H9 (cell line): ENCODE measurements at regions not wholly inside any gene's neighbourhood (a gene's known extent, or its start where the extent isn't known, plus 50 kb on each side); places are given as distances from the start of the nearest gene placed in this dataset.

ENCODE experiments used
- DNase-seq: peaks from one replicate; pipeline ENCODE4 v3.0.0-alpha.2; 2017
- H2AFZ ChIP-seq: one replicate; pipeline ENCODE4 v1.6.1; 2013; ENCODE audit warnings: mild to moderate bottlenecking, low read length, control low read depth, moderate library complexity
- H2AK5ac ChIP-seq: 2 replicates; pipeline ENCODE4 v1.6.1; 2013; ENCODE audit warnings: low read length, control low read depth, mixed read lengths; ENCODE audit not compliant: insufficient read length
- H2BK120ac ChIP-seq: one replicate; pipeline ENCODE4 v1.6.1; 2013; ENCODE audit warnings: low read depth, mild to moderate bottlenecking, low read length, control low read depth, inconsistent platforms; ENCODE audit not compliant: poor library complexity, severe bottlenecking
- H2BK12ac ChIP-seq: 2 replicates; pipeline ENCODE4 v1.6.1; 2013; ENCODE audit warnings: low read length, control low read depth, mixed read lengths, low read depth; ENCODE audit not compliant: insufficient read length
- H2BK15ac ChIP-seq: 2 replicates; pipeline ENCODE4 v1.6.1; 2013; ENCODE audit warnings: low read depth, low read length, control low read depth
- H2BK20ac ChIP-seq: one replicate; pipeline ENCODE4 v1.6.1; 2013; ENCODE audit warnings: low read depth, mild to moderate bottlenecking, low read length, control low read depth, inconsistent platforms; ENCODE audit not compliant: poor library complexity, severe bottlenecking
- H2BK5ac ChIP-seq: 2 replicates; pipeline ENCODE4 v1.6.1; 2013; ENCODE audit warnings: low read length, control low read depth, mixed read lengths; ENCODE audit not compliant: insufficient read length
- H3K14ac ChIP-seq: 2 replicates; pipeline ENCODE4 v1.6.1; 2013; ENCODE audit warnings: low read length, control low read depth; ENCODE audit not compliant: insufficient read depth
- H3K18ac ChIP-seq: 2 replicates; pipeline ENCODE4 v1.6.1; 2013; ENCODE audit warnings: low read depth, mild to moderate bottlenecking, mixed read lengths, low read length, control low read depth; ENCODE audit not compliant: insufficient read length
- H3K23ac ChIP-seq: 2 replicates; pipeline ENCODE4 v1.6.1; 2013; ENCODE audit warnings: low read length, control low read depth, mixed read lengths, low read depth; ENCODE audit not compliant: insufficient read length
- H3K23me2 ChIP-seq: 2 replicates; pipeline ENCODE4 v1.6.1; 2013; ENCODE audit warnings: low read depth, mild to moderate bottlenecking, mixed read lengths, low read length, control low read depth; ENCODE audit not compliant: insufficient read length, poor library complexity, severe bottlenecking
- H3K27ac ChIP-seq: 2 replicates; pipeline ENCODE4 v1.5.1; 2013; ENCODE audit warnings: low read length, control low read depth, mixed read lengths, low read depth; ENCODE audit not compliant: insufficient read length
- H3K27me3 ChIP-seq: 2 replicates; pipeline ENCODE4 v1.6.1; 2013; ENCODE audit warnings: low read length, control low read depth, inconsistent platforms; ENCODE audit not compliant: insufficient read depth
- H3K4ac ChIP-seq: 2 replicates; pipeline ENCODE4 v1.6.1; 2013; ENCODE audit warnings: low read depth, mild to moderate bottlenecking, control low read depth, inconsistent platforms, low read length, moderate library complexity
- H3K4me1 ChIP-seq: 2 replicates; pipeline ENCODE4 v1.6.1; 2013; ENCODE audit warnings: low read length, control low read depth, inconsistent platforms; ENCODE audit not compliant: insufficient read depth
- H3K4me2 ChIP-seq: 2 replicates; pipeline ENCODE4 v1.6.1; 2013; ENCODE audit warnings: low read length, control low read depth, mixed read lengths; ENCODE audit not compliant: insufficient read length, insufficient read depth
- H3K56ac ChIP-seq: 2 replicates; pipeline ENCODE4 v1.6.1; 2013; ENCODE audit warnings: low read depth, mild to moderate bottlenecking, mixed read lengths, low read length, control low read depth; ENCODE audit not compliant: insufficient read length
- H3K79me1 ChIP-seq: 2 replicates; pipeline ENCODE4 v1.6.1; 2013; ENCODE audit warnings: low read depth, mild to moderate bottlenecking, moderate library complexity, low read length, control low read depth, inconsistent platforms; ENCODE audit not compliant: insufficient read depth, poor library complexity, severe bottlenecking
- H3K79me2 ChIP-seq: 2 replicates; pipeline ENCODE4 v1.6.1; 2013; ENCODE audit warnings: low read length, control low read depth, inconsistent platforms; ENCODE audit not compliant: insufficient read depth
- H3K9ac ChIP-seq: 2 replicates; pipeline ENCODE4 v1.6.1; 2013; ENCODE audit warnings: low read length, control low read depth, mixed read lengths; ENCODE audit not compliant: insufficient read length; ENCODE audit errors: extremely low read depth
- H3K9me3 ChIP-seq: one replicate; pipeline ENCODE4 v1.6.1; 2013; ENCODE audit warnings: low read depth, low read length, inconsistent platforms; ENCODE audit not compliant: control insufficient read depth
- H3T11ph ChIP-seq: one replicate; pipeline ENCODE4 v1.6.1; 2013; ENCODE audit warnings: mild to moderate bottlenecking, low read length, control low read depth, inconsistent platforms
- H4K20me1 ChIP-seq: one replicate; pipeline ENCODE4 v1.6.1; 2013; ENCODE audit not compliant: control insufficient read depth, insufficient read length, insufficient read depth
- H4K5ac ChIP-seq: 2 replicates; pipeline ENCODE4 v1.6.1; 2013; ENCODE audit warnings: low read depth, mild to moderate bottlenecking, mixed read lengths, low read length, control low read depth; ENCODE audit not compliant: insufficient read length
- H4K8ac ChIP-seq: replicated peaks from 2 replicates; pipeline ENCODE4 v1.6.1; 2013; ENCODE audit warnings: low read length, control low read depth, mixed read lengths, low read depth; ENCODE audit not compliant: insufficient read length
- H4K91ac ChIP-seq: 2 replicates; pipeline ENCODE4 v1.6.1; 2013; ENCODE audit warnings: low read depth, mild to moderate bottlenecking, moderate library complexity, mixed read lengths, low read length, control low read depth; ENCODE audit not compliant: insufficient read length
- H3K27ac Mint-ChIP-seq, 3 experiments: 2 replicates in 2 of 3; 3 replicates in 1 of 3; pipeline ENCODE4 v1.8.0; 2020 to 2021; ENCODE audit warnings: mixed read lengths in 3 of 3, mild to moderate bottlenecking in 1 of 3, moderate library complexity in 1 of 3
- H3K27me3 Mint-ChIP-seq: 2 replicates; pipeline ENCODE4 v1.8.0; 2021; ENCODE audit warnings: low read depth, mild to moderate bottlenecking, moderate library complexity, mixed read lengths
- H3K36me3 Mint-ChIP-seq, 3 experiments: 2 replicates in 2 of 3; 3 replicates in 1 of 3; pipeline ENCODE4 v1.8.0; 2020 to 2021; ENCODE audit warnings: low read depth in 3 of 3, mixed read lengths in 3 of 3; ENCODE audit not compliant: insufficient read depth in 1 of 3
- H3K4me1 Mint-ChIP-seq, 2 experiments: 2 replicates each; pipeline ENCODE4 v1.8.0; 2020; ENCODE audit warnings: mixed read lengths in 2 of 2
- H3K4me3 Mint-ChIP-seq, 2 experiments: 2 replicates in 1 of 2; 3 replicates in 1 of 2; pipeline ENCODE4 v1.8.0; 2020 to 2021; ENCODE audit warnings: mild to moderate bottlenecking in 2 of 2, mixed read lengths in 2 of 2, moderate library complexity in 1 of 2
- H3K9me3 Mint-ChIP-seq, 2 experiments: 2 replicates in 1 of 2; 3 replicates in 1 of 2; pipeline ENCODE4 v1.8.0; 2020; ENCODE audit warnings: mild to moderate bottlenecking in 2 of 2, mixed read lengths in 2 of 2, moderate library complexity in 1 of 2
- CTCF ChIP-seq: fragments of 200-600 bp; sonication (generic); conservative IDR thresholded peaks from 3 replicates; pipeline ENCODE4 v1.8.0; 2021; ENCODE audit warnings: antibody characterized with exemption, mild to moderate bottlenecking
- WGBS: extraction: QIAGEN DNeasy Blood & Tissue Kit; methylation state at CpG from one replicate; pipeline ENCODE4 v1.1.7; 2013; ENCODE audit warnings: missing lambda C conversion rate, low lambda C conversion rate, mixed read lengths; ENCODE audit not compliant: insufficient read length; ENCODE audit errors: extremely low coverage; 5-methylcytosine and 5-hydroxymethylcytosine counted together

GRCh38 chr3:59254976-59255375, 205.2 kb upstream of the CFAP20DC start:
- Histone ChIP-seq H3T11ph (no peak overlapping the region), H3K23me2 (no peaks in the 10 kb centered on the region), H3K4ac (no peak overlapping the region), H3K18ac (no peak overlapping the region), H2BK5ac (no peak overlapping the region), H2AFZ (no peak overlapping the region), H2AK5ac (no peak overlapping the region), H2BK120ac (no peak overlapping the region), H3K79me2 (no peaks in the 10 kb centered on the region), H3K9ac (no peak overlapping the region), H3K56ac (no peak overlapping the region), H4K5ac (no peak overlapping the region), H3K14ac (no peak overlapping the region), H2BK12ac (no peak overlapping the region), H3K27me3 (no peaks in the 10 kb centered on the region), H4K20me1 (no peaks in the 10 kb centered on the region), H3K4me2 (no peak overlapping the region), H3K23ac (no peak overlapping the region), H4K8ac (no peak overlapping the region), H3K4me1 (no peaks in the 10 kb centered on the region), H3K9me3 (no peaks in the 10 kb centered on the region), H4K91ac (no peak overlapping the region), H2BK15ac (no peak overlapping the region), H3K27ac (no peak overlapping the region), H2BK20ac (no peak overlapping the region), H3K79me1 (no peaks in the 10 kb centered on the region)
- no CpG with 5 or more reads among the region's 3 CpGs for WGBS
- no peaks in the 10 kb centered on the region for H3K36me3 Mint-ChIP-seq
- TF ChIP-seq CTCF = no peak
- DNase-seq = no peak
- no peaks in the 10 kb centered on the region for H3K9me3 Mint-ChIP-seq
- H3K4me1 Mint-ChIP-seq = peaks cover 0 to 3% of the 10 kb centered on the region in 2 experiments; a peak in 1 of 4 replicates
- no peak overlapping the region for H3K27ac Mint-ChIP-seq
- H3K4me3 Mint-ChIP-seq = no peak overlapping the region
- no peaks in the 10 kb centered on the region for H3K27me3 Mint-ChIP-seq
